NK-92 treated with Interleukin-12 subunit alpha and Interleukin-12 subunit beta, amount 100 ng/mL, for 24 hours (cell line): ENCODE measurements at regions not wholly inside any gene's neighbourhood (a gene's known extent, or its start where the extent isn't known, plus 50 kb on each side); places are given as distances from the start of the nearest gene placed in this dataset.

ENCODE experiments used
- DNase-seq: peaks from one replicate; lab custom pipeline; 2025; lab: John Stamatoyannopoulos, UW

DNA sequence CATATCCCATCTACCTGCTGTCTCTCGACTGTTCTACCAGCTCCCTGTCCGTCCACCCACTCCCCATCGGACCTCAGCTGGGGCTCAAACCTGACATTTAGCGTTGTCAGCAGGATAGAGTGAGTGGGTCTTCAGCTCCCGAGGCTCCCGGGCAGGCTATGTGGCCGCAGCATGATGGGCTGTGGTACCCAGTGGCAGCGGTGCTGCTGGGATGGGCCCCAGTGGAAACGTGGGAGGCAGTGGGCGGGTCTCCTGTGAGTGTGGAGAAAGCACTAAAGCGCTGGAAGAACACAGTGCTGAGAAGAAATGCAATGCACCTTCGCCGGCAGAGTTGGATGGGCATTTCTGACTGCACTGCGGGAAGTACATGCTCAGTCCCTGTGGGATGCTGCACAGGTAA, 204.8 kb upstream of the SYT4 start:
- no peak for DNase-seq

DNA sequence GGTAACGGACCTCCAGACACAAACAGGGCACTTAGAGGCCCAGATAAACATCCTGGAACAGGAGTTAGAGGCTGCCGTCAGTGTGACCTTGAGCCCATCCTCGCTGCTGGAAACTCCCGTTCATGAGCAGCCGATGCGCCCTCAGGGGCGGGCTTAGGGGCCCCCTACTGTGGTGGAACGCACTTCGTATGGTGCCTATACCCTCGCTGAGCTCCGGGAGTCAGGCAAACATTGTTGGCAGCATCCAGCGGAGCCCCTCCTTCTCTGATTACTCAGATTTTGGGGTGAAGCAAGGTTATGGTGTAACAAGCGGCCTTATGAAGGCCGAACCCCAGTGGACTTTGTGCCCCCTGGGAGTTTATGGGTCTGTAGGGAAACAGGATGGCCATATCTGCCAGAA, 205.3 kb upstream of the SYT4 start:
- no peak for DNase-seq

DNA sequence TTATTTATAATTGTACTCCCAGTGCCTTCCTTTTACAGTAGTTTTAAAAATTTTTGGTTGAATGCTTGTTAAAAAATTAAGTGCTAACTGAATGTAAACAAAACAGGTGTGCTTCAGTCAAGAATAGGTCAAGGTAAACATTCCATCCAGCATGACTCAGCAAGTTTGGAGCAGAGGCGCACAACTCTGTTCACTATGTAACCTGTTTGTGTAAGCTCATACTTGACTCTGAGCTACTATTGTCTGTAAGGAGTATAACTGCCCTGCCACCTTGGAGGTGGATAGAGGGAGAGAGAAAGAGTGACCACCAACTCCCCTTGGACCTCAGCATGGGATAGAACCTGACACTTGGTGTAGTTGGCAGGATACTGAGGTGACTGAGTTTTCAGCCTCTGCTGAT, 207.4 kb upstream of the SYT4 start:
- DNase-seq = no peak

DNA sequence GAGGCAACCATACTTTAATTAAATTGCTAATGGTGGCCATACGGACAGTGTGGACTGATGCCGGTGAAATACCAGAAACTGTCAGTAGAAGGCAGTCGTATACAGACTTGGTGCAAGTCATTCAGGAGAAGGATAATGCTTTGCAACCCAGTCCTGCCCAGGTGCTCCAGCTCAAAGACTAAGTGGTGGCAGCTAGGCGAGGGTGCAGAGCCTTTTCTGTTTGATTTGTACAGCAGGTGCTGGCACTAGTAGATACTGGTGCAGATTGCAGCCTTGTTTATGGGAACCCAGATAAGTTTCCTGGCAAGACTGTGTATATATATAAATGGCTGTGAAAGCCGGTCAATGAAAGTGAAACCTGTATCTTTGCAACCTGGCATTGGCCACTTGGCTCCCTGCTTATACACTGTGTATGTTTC, 208.3 kb upstream of the SYT4 start:
- no peak for DNase-seq

DNA sequence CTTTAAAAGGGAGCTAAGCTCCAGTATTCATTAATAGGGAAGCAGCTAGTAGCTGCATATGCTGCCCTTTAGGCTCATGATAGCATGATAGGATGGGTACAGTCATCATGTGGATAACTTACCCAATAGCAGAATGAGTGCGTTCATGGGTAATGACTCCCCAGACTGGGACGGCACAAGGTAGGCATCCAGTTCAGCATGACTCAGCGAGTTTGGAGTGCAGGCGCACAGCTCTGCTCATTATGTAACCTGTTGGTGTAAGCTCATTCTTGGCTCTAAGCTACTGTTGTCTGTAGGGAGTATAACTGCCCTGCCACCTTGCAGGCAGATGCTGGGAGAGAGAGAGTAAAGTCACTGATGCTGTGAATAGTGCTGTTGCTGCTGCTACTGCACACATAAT, 209.2 kb upstream of the SYT4 start:
- no peak for DNase-seq

DNA sequence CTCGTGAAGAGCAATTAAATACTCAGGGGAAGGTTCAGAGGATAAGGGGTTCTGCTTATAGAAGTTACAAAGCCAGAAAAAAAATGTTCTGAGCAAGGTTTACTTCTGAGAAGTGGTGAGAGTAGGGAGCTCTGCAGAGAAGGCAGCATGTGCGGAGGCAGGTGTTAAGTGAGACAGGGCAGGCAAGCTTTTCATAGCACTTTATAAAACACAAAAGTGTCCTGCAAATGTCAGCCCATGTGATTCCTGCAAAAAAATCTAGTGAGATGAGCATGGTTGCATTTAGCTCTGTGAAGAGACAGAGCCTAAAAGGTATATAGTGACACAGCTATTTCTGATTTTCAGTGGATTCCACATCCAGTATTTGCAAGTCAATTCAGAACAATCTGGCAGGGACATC, 223.8 kb upstream of the SYT4 start:
- no peak for DNase-seq

DNA sequence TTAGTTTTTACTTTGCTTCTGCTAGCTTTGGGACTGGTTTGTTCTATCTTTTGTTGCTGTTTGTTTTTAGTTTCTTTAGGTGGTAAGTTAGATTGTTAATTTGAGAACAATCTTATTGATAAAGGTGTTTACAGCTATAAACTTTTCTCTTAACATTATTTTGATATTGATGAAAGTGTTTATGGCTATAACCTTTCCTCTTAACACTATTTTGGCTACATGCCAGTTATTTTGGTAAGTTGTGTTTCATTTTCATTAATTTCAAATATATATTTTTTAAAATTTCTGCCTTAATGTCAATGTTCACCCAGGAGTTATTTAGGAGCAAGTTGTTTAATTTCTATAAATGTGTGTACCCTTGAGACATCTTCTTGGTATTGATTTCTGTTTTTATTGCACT, 229.6 kb upstream of the SYT4 start:
- no peak for DNase-seq

DNA sequence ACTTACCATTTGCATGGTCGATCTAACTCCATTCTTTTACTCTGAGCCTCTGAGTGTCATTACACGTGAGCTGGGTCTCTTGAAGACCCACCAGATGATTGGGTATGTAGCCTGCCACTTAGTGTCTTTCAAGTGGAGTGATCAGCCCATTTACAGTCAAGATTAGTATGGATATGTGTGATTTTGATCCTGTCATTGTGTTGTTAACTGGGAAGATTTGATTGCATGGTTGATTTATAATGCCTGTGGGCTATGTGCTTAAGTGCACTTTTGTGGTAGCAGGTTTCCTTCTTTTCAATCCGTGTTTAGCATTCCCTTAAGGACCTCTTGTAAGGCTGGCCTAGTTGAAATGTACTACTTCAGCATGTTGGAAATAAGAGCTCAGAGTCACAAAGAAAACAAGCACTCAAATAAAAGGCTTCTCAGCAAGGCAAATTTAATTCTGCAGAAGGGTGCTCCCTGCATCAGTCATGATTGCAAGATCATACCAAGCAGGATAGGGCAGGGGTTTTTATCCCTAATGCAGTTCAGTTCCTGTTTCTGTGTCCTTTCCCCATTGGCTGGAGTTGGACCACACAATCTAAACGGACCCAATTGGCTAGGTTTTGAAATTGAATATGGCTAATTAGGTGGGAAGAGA, 230.7 kb upstream of the SYT4 start:
- no peak for DNase-seq

DNA sequence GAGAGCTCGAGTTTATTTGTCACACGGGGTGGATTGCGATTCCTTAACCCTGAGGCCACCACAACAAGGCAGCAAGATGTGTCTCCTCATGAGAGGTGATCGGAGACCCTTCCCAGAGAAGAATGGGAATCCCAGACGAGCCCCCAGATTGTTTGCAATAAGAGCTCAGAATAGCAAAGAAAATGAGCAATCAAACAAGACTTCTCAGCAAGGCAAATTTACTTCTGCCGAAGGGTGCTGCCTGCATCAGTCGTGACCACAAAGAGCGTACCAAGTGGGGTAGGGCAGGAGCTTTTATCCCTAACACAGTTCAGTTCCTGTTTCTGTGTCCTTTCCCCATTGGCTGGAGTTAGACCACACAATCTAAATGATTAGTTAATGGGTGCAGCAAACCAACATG, 237.5 kb upstream of the SYT4 start:
- no peak for DNase-seq

DNA sequence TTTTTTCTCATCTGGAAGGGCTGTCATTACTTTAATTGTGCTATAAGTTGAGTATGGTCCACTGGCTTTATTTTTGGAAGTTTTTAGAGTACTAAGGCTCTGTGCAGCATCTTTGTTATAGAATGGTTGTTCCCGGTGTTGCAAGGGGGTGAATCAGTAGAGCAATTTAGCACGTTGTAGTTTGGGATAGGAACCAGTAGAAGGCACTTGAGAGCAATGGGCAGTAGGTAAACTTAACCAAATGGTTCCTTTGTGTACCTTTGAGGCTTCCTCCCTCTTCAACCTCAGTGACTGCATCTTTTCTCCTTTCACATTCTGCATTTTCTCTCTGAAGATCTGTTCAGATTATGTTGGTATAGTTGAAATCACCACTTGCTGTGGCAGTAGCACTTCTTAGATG, 238.2 kb upstream of the SYT4 start:
- no peak for DNase-seq

DNA sequence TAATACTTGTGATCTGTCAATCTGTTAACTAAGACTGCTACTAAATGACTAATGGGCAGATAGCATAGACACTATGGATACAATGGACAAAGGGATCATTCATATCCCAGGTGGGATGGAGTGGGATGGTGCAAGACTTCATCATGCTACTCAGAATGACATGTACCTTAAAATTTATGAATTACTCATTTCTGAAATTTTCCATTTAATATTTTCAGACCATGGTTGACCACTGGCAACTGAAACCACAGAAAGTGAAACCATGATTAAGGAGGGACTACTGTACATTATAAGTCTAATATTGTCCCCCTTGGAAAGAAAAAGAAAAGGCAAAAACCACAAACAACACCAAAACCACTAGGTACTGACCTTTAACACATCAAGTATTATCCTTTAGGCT, 247.0 kb upstream of the SYT4 start:
- DNase-seq = no peak

DNA sequence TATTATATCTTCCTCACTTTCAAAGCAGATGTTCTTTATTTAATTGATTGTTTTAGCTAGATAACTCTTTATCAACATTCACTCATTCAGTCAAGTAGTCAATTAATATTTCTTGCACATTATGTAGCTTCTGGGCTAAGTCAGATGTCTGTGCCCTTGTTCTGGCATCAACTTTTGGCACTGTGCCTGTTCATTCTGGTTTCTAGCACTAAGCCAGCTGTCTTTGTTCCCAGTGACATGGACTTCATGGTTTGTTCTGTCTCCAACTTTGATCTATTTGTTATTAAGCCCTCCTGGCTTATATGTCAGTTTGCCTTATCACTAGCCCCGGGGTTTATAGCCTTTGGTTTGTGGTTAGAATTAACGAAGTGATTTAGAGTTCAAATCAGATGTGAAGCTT, 247.9 kb upstream of the SYT4 start:
- DNase-seq = no peak

DNA sequence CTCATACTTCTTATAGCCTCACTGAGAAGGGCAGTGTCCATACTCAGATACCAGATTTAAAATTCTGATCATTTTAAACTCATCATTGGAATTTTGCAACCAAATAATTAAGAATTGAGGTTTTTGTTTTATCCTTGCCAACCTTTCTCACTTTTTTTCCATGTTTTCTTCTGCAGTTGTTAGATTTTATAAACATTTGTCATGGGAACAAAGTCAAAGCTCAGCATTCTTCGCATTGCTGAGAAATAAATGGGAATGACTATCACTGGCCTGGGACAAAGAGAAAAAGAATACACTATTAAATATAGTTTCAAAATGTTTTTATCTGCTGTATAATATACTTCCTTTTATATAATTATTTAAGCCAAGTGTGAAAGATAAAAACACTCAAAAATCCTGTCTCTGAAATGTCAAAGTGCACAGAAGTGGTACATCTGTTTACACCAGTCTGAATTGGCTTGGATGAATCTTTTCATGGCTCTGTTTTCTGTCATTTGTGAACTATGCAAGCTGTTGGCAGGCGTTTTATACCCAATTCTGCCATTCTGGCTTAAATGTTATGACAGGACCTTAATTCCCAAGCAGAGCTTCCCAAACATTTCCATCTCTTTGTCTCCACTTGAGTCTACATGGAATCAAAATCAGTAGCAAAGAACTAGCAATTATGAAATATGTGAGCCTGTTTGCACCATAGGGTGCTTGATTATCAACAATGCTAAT, 249.3 kb upstream of the SYT4 start:
- no peak for DNase-seq

DNA sequence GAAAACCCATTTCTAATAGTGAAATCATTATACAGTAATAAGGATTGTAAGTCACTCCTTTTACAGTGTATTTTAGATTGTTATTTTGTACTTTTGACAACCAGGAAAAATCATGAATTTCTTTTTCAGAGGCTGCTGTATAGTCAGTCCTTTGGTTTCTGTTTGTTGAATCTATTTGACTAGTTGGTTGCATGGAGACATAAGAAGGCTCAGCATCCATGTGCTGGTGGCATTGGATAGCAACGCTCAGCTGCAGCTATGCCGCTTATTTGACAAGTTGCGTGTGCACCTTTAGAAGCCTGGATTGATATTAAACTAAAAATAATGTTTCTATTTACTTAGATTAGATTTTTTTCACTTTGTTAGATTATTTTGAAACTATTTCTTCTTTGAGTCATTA, 254.1 kb upstream of the SYT4 start:
- DNase-seq = no peak

DNA sequence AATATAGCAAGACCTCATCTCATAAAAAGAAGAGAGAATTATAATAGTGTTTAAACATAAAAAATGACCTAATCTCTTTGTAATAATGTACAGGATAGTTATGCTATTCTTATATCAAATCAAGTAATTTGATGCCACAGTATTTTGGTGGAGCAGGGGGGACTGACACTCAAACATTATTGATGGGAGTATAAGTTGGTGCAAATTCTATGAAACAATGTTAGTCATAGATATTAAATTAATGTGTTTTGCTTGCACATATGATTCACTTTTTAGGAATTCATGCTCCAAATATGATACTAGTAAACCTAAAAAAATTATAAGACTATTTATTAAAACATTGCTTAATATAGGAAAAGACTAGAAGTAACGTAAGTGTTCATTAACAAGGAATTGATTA, 256.1 kb upstream of the SYT4 start:
- DNase-seq = no peak

DNA sequence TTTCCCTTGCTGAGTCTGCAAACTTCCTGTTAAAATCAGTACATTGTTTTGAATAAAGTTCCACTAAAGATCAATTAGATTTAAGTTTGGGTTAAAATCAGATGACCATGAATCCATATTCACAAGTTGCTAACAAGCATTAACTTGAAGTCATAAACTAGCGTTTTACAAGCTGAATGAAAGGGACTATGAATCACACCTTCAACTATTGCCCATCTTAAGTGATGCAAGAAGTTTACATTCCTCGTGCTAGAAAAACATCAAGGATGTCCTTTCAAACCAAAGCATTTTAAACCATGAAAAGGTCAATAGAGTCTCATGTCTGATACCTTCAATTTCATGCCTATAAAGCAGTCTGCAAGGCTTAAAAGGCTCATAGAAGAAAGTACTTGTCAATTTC, 257.2 kb upstream of the SYT4 start:
- DNase-seq = no peak

DNA sequence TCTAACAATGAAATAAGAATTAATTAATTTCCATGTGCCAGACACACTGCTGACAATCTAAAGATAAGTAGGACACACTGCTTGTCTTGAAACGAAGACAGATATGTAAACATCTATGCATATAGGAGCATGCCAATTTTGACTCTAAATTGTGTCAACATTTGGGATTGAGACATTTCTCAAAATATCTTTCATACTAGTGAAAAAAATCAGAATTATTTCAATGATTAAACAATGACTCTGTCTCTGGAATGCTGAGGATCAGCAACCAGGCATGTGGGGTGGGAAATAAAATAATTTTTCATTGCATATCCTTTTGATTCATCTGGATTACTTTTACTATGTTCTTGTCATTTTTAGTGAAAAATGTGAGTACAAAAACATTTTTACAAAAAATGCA, 262.6 kb upstream of the SYT4 start:
- DNase-seq = no peak

DNA sequence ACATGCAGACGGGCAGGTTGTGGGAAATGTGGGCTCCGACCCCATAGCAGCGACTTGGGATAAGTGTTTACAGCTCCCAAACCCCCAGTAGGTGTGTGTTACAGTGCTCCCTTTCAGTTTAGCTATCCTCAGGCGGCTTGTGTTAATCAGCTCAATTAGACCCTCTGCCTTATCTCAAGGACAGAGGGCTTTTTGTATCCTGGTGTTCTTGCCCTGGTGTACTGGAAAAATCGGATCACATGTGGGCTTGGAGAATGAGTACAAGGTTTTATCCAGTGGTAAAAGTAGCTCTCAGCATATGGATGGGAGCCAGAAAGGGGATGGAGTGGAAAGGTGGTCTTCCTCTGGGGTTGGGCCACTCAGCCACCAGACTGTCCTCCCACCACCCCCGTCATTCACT, 264.7 kb upstream of the SYT4 start:
- DNase-seq = no peak

DNA sequence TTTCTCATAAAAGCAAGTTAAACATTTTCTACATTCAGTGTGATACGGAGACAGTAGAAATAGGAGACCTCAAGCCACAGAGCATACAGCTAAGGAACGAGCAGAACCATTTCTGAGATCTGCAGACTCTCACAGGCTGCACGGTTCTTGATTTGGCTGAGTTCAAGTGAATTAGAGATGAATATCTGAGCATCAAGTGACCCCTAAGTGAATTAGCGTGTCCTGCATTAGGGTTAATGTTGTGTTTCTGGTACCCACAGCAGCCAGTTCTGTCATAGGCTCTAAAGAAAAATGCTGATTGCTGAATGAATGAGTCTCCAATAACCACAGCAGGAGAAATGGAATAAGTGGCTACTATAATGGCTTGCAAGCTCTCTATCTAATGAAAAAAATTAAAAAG, 265.9 kb upstream of the SYT4 start:
- no peak for DNase-seq

DNA sequence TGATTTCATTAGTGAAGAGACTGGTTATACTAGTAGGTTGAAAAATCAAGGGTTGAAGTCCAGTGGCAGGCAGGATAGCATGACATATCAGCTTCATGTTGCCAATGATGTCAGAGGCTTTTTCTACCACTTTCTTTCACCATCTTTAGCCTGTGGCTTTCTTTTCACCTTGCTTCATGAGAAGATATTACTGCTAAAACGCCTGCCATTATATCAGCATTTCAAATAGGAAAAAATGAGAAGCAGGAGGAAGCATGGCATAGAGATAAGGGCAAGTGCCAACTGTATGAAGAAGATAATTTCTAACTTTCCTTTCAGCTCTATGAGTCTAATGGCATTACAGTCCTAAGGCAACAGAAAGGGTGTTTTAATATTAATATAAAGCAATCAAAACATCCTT, 270.2 kb upstream of the SYT4 start:
- DNase-seq = no peak

DNA sequence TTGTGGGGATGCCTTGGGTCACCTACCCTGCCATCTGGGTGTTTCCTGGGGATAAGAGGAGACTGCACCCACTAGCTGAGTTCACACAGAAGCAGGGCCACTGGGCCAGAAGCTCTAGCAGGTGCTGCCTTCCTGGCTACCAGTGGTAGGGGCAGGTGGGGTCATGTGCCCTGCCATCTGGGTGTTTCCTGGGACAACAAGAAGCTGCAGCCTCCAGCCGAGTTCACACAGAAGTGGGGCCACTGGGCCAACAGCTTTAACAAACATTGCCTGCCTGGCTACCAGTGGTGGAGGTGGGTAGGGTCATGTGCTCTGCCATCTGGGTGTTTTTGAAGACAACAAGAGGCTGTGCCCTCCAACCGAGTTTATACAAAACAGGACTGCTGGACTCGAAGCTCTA, 282.2 kb upstream of the SYT4 start:
- no peak for DNase-seq

DNA sequence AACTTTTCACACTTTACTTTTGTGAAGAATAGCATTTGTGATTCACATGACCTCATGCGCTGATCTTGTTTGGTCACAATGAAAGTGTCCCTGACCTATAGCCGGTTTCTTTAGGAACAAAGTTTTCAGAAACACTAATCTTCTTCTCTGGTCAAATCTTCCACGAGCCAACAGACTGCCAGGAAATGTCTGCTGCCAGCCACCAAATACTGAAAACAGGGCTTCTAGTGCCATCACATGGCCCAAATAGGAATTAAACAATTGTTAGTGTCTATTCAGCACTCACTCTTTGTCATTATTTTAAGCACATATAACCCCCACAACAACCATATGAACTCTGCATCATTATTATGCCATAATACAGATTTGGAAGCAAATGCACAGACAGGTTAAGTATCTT, 286.5 kb upstream of the SYT4 start:
- no peak for DNase-seq

DNA sequence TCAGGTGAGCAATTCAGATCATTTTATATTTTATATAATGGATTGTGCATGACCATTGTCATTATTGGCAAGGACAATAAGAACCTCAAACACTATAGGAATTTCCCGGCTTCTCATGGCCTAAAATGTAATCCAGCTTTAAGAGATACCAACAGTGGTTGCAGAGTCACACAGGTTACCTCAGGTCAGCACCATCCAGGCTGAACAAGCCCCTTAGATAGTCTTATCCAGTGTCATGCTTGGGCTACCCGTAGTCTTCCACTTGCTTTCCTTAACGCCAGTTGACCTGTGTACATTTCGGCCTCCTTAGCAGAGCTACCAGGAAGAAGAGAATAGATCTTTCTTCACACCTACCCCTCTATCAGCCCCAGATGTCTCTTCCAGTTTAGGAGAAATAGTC, 293.3 kb upstream of the SYT4 start:
- DNase-seq = no peak

DNA sequence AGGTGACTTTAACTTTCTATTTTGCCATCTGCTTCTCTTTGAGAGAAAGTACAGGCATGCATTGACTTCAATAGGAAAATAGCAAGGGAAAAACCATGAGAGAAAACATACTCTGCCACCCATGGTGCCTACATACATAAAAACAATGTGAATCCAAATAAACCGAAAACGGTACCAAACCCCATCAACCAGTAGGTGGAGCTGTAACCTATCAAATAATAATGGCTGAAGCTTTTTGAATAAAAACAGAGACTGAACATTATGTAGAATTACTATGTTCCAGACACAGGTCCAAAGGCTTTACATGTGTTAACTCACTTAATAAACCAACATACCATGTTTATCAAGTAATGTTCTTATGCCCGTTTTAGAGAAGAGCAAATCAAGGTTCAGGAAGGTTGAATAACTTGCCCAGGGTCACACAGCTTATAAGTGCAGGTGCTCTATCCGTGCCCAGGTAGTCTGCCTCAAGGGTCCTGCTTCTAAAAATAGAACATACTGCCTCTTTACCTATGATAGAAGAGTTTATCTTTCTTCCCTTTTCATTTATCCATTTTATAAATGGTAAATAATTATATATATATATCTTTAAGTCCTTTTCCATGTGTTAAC, 293.9 kb upstream of the SYT4 start:
- DNase-seq = no peak
